ENCODE measurements at regions not wholly inside any gene's neighbourhood (a gene's known extent, or its start where the extent isn't known, plus 50 kb on each side); places are given as distances from the start of the nearest gene placed in this dataset.

DNA sequence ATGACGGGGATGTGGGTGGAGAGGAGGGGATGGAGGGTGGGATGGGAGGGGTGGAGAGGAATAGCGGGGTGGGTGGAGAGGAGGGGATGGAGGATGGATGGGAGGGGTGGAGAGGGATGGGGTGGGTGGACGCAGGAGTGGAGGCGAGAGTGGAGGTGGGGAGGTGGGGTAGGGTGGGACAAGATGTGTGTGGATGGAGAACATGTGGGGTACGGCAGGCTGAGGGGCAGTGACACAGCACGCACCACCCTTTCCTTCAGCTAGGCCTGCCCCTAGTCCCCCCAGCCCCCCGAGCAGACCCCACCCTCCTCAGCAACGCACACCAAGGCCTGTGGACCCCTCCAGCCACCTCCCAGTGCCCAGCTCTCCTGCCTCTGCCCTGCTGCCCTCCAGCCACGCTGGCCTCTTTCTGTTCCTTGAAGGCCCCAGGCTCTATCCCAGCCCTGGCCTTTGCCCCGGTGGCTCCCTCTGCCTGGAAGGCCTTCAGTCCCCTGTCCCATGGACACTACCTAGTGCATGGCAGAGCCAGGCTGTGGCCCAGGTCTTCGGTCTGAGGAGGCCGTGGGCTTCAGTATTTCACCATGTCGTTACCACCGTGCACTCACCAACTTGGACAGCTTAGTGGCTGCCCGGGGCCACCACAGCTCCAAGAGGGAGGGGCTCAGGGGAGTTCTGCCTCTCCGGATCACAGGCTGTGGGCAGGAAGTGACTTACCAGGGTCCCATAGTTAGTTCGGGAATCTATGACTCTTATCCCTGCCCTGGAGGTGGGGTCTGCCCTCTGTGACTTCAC is 78.4 kb upstream of the PMEPA1 start:
- Histone ChIP-seq H3K4me3 (no peak overlapping the region), H3K27ac (replicated peaks) (no peak overlapping the region), H3K27me3 (ENCODE audit: low read depth) (peaks cover 2% of the 10 kb centered on the region), H3K9me3 (replicated peaks) (no peaks in the 10 kb centered on the region), H3K36me3 (no peaks in the 10 kb centered on the region), H3K4me1 (no peaks in the 10 kb centered on the region)
- intact Hi-C loops (cut with micrococcal nuclease), result no loop called here
- DNase-seq, result no peak
- TF ChIP-seq, protein P1, sequence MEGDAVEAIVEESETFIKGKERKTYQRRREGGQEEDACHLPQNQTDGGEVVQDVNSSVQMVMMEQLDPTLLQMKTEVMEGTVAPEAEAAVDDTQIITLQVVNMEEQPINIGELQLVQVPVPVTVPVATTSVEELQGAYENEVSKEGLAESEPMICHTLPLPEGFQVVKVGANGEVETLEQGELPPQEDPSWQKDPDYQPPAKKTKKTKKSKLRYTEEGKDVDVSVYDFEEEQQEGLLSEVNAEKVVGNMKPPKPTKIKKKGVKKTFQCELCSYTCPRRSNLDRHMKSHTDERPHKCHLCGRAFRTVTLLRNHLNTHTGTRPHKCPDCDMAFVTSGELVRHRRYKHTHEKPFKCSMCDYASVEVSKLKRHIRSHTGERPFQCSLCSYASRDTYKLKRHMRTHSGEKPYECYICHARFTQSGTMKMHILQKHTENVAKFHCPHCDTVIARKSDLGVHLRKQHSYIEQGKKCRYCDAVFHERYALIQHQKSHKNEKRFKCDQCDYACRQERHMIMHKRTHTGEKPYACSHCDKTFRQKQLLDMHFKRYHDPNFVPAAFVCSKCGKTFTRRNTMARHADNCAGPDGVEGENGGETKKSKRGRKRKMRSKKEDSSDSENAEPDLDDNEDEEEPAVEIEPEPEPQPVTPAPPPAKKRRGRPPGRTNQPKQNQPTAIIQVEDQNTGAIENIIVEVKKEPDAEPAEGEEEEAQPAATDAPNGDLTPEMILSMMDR (IDR thresholded peaks at IDR 0.05; ENCODE audit: borderline replicate concordance), result no peak

DNA sequence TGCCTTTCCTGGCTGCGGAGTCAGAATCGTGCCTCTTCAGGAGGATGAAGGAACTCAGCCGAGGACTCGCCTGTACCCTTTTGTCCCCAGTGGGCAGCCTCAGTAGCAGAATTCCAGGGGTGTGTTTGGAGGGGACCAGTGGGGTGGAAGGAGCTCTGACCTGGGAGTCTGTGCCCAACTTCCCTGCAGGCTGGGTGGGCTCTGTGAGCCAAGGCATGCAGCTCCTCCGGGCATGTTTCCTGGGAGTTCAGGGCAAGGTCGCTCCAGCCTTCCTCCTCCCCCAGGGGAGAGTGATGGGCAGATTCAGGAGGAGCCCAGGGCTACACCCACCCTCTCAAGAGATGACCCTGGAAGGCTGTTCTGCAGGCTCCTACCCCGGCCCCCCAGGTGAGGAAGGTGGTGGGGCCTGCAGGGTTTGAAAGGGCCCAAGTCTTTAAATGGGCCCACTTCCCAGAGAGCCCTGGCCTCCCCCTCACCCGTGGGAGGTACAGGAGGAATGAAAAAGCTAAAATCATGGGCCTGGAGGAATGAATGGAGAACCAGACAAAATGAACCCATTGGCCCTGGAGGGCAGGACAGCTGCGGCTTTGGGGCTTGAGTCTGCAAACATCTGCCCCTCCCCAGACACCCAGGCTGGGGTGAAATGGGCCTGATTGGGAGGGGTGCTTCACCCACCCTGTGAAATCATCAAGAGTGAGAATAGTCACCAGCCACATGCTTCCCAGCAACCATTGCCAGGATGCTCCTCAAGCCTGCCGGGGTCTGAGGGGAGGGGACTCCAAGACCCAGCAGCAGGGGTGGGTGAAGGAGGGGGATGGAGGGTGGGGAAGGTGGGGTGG is 77.6 kb upstream of the PMEPA1 start:
- Histone ChIP-seq H3K4me1 (no peaks in the 10 kb centered on the region), H3K27ac (replicated peaks) (no peak overlapping the region), H3K4me3 (no peak overlapping the region), H3K36me3 (no peaks in the 10 kb centered on the region), H3K27me3 (ENCODE audit: low read depth) (peaks cover 3% of the 10 kb centered on the region), H3K9me3 (replicated peaks) (no peaks in the 10 kb centered on the region)
- DNase-seq, result no peak
- intact Hi-C loops (cut with micrococcal nuclease), result no loop called here
- TF ChIP-seq, protein P1 (IDR thresholded peaks at IDR 0.05; ENCODE audit: borderline replicate concordance), result no peak

DNA sequence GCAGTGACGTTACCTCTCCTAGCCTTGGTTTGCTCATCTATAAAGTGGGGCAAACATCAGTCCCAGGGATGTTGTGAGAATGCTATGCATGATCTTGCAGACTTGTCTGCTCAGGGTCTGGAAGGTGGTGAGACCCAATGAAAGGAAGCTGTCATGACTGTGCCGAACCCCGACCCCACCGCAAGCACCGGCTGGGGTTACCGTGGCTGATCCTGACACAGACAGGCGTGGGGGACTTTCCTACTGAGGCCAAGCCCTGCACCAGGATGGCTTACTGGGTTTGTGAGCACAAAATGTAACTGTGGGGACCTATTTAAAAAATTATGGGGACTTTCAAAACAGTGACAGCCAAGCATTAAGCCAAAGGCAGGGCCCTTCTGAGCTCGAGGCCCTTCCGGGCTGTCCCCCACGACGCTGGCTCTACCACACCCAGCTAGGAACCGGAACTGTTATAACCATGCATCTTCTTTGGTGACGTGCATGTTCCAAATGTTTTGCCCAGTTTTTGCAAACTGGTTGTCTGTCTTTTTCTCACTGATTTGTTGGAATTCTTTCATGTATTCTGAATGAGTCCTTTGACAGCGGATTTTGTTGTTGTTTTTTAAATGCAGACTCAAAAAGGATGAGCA is 76.6 kb upstream of the PMEPA1 start:
- H3K27ac ChIP-seq (replicated peaks), result no peak overlapping the region
- no peaks in the 10 kb centered on the region for H3K9me3 ChIP-seq (replicated peaks)
- TF ChIP-seq, protein P1 (IDR thresholded peaks at IDR 0.05; ENCODE audit: borderline replicate concordance), result no peak
- intact Hi-C loops (cut with micrococcal nuclease), result no loop called here
- H3K27me3 ChIP-seq (ENCODE audit: low read depth), result peaks cover 3% of the 10 kb centered on the region
- no peaks in the 10 kb centered on the region for H3K4me1 ChIP-seq
- no peak overlapping the region for H3K4me3 ChIP-seq
- no peak for DNase-seq
- H3K36me3 ChIP-seq, result no peaks in the 10 kb centered on the region

GRCh38 chr20:57785720-57786119 is 75.9 kb upstream of the PMEPA1 start:
- no peaks in the 10 kb centered on the region for H3K36me3 ChIP-seq
- H3K9me3 ChIP-seq (replicated peaks), result no peaks in the 10 kb centered on the region
- TF ChIP-seq, protein P1 (IDR thresholded peaks at IDR 0.05; ENCODE audit: borderline replicate concordance), result no peak
- H3K27me3 ChIP-seq (ENCODE audit: low read depth), result peaks cover 3% of the 10 kb centered on the region
- intact Hi-C loops (cut with micrococcal nuclease), result no loop called here
- no peak overlapping the region for H3K27ac ChIP-seq (replicated peaks)
- no peak overlapping the region for H3K4me3 ChIP-seq
- H3K4me1 ChIP-seq, result no peaks in the 10 kb centered on the region
- no peak for DNase-seq

- no peak for DNase-seq
- intact Hi-C loops (cut with micrococcal nuclease), result no loop called here
- Histone ChIP-seq H3K4me1 (no peaks in the 10 kb centered on the region), H3K4me3 (no peak overlapping the region), H3K27ac (replicated peaks) (no peak overlapping the region), H3K27me3 (ENCODE audit: low read depth) (peaks cover 7% of the 10 kb centered on the region), H3K36me3 (no peaks in the 10 kb centered on the region), H3K9me3 (replicated peaks) (no peaks in the 10 kb centered on the region)
- TF ChIP-seq, protein P1 (IDR thresholded peaks at IDR 0.05; ENCODE audit: borderline replicate concordance), result no peak
Observed at GRCh38 chr20:57785061-57785460, 75.2 kb upstream of the PMEPA1 start.

Data from left ventricle myocardium inferior (tissue), 1 donor.